ENCODE measurements at regions not wholly inside any gene's neighbourhood (a gene's known extent, or its start where the extent isn't known, plus 50 kb on each side); places are given as distances from the start of the nearest gene placed in this dataset.

DNA sequence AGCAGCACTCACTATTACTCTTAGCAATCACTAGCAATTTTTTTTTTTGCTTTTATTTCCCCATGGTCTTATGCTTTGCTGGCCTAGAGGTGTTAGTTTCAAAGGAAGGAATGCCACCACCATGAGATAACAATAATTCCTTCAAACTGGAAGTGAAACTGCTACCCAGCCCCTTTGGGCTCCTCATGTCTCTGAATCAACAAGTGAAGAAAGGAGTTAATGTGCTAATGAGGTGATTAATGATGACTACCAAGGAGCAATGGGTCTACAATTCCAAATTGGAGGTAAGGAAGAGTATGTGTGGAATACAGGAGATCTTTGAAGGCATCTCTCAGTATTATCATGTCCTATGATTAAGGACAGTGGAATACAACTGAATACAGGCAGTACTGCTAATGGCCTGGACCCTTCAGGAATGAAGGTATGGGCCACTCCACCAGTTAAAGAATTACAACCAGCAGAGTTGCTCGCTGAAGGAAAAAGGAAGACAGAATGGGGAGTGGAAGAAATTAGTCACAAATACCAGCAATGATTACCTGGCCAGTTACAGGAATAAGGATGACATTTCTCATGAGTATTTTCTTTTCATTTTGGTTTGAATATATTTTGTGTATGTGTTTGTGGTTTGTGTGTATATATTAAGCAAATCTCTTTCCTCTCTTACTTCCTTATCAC lies 652.9 kb downstream of the ADGRL2 start:
- TF ChIP-seq CTCF (IDR thresholded peaks at IDR 0.05), result no peak
- TF ChIP-seq EZH2phosphoT487 (IDR thresholded peaks at IDR 0.05), result no peak
- no peak for TF ChIP-seq EZH2 (IDR thresholded peaks at IDR 0.05)
- no peak overlapping the region for H2AFZ ChIP-seq (replicated peaks)
- H3K27ac Mint-ChIP-seq, result no peak overlapping the region
- no peak for DNase-seq (ENCODE audit: low spot score)
- H3K4me1 Mint-ChIP-seq, result peaks cover 4% of the 10 kb centered on the region
- H3K27ac ChIP-seq, result no peak overlapping the region
- no peaks in the 10 kb centered on the region for H4K20me1 ChIP-seq (ENCODE audit: low read depth)
- no peaks in the 10 kb centered on the region for H3K36me3 Mint-ChIP-seq
- no peaks in the 10 kb centered on the region for H3K79me2 ChIP-seq (ENCODE audit: low read depth)
- H3K4me3 Mint-ChIP-seq, result no peak overlapping the region
- peaks cover 2% of the 10 kb centered on the region for H3K27me3 Mint-ChIP-seq (ENCODE audit: insufficient read depth, low read depth)
- no peaks in the 10 kb centered on the region for H3K36me3 ChIP-seq
- peaks cover 4% of the 10 kb centered on the region for H3K9me3 ChIP-seq (ENCODE audit: low read depth)
- peaks cover 9% of the 10 kb centered on the region for H3K4me1 ChIP-seq
- no peak overlapping the region for H3K4me2 ChIP-seq
- H3K4me3 ChIP-seq, result no peak overlapping the region
- no peaks in the 10 kb centered on the region for H3K27me3 ChIP-seq
- H3F3A ChIP-seq (ENCODE audit: low read depth), result no peaks in the 10 kb centered on the region
- H3K9me3 Mint-ChIP-seq, result peaks cover 13% of the 10 kb centered on the region
- H3K9ac ChIP-seq, result no peak overlapping the region

DNA sequence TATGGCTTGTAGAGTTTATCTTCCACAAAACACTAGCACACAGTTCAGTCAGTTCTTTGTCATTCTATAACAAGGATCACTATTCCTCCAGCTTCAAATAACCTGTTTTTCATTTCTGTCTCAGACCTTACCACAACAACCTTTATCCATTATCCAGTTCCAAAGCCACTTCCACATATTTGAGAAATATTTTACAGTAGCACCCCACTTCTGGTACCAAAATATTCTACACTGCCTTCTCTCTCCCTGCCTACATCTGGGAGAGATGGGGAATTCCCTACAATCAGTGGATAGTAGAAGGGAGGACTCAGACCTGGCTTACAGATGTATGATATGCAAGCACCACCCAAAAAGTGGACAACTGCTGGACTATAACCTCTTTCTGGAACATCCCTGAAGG lies 651.4 kb downstream of the ADGRL2 start:
- H3K9me3 Mint-ChIP-seq, result peaks cover 16% of the 10 kb centered on the region
- TF ChIP-seq CTCF (IDR thresholded peaks at IDR 0.05) (no peak), EZH2phosphoT487 (IDR thresholded peaks at IDR 0.05) (no peak), EZH2 (IDR thresholded peaks at IDR 0.05) (no peak)
- no peaks in the 10 kb centered on the region for H3K79me2 ChIP-seq (ENCODE audit: low read depth)
- no peaks in the 10 kb centered on the region for H3F3A ChIP-seq (ENCODE audit: low read depth)
- no peak overlapping the region for H3K4me2 ChIP-seq
- DNase-seq (ENCODE audit: low spot score), result no peak
- H3K9me3 ChIP-seq (ENCODE audit: low read depth), result peaks cover 4% of the 10 kb centered on the region
- peaks cover 9% of the 10 kb centered on the region for H3K4me1 ChIP-seq
- H4K20me1 ChIP-seq (ENCODE audit: low read depth), result no peaks in the 10 kb centered on the region
- peaks cover 4% of the 10 kb centered on the region for H3K4me1 Mint-ChIP-seq
- peaks cover 2% of the 10 kb centered on the region for H3K27me3 Mint-ChIP-seq (ENCODE audit: insufficient read depth, low read depth)
- H2AFZ ChIP-seq (replicated peaks), result no peak overlapping the region
- no peak overlapping the region for H3K27ac Mint-ChIP-seq
- H3K36me3 Mint-ChIP-seq, result no peaks in the 10 kb centered on the region
- H3K9ac ChIP-seq, result no peak overlapping the region
- H3K27me3 ChIP-seq, result no peaks in the 10 kb centered on the region
- no peaks in the 10 kb centered on the region for H3K36me3 ChIP-seq
- no peak overlapping the region for H3K4me3 Mint-ChIP-seq
- H3K4me3 ChIP-seq, result no peak overlapping the region
- H3K27ac ChIP-seq, result no peak overlapping the region

DNA sequence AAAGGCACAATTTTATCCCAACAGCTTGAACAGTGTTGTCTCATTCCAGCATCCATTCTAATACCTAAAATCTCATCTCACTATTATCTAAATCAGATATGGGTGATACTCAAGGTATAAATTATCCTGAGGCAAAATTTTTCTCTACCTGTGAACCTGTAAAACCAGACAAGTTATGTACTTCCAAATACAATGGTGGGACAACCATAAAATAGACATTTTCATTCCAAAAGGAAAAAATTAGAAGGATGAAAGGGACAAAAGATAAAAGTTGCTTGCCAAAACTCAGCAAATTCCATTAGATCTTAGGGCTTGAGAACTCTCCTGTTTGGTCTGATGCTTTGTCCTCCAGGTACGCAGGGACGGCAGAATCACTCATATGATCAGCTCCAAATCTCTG lies 650.5 kb downstream of the ADGRL2 start:
- H3K36me3 Mint-ChIP-seq, result no peaks in the 10 kb centered on the region
- H3K79me2 ChIP-seq (ENCODE audit: low read depth), result no peaks in the 10 kb centered on the region
- peaks cover 2% of the 10 kb centered on the region for H3K27me3 Mint-ChIP-seq (ENCODE audit: insufficient read depth, low read depth)
- no peaks in the 10 kb centered on the region for H4K20me1 ChIP-seq (ENCODE audit: low read depth)
- peaks cover 9% of the 10 kb centered on the region for H3K4me1 ChIP-seq
- no peak overlapping the region for H3K4me2 ChIP-seq
- H3K9ac ChIP-seq, result no peak overlapping the region
- H3K9me3 ChIP-seq (ENCODE audit: low read depth), result peaks cover 4% of the 10 kb centered on the region
- H3K27ac Mint-ChIP-seq, result no peak overlapping the region
- TF ChIP-seq EZH2 (IDR thresholded peaks at IDR 0.05) (no peak), EZH2phosphoT487 (IDR thresholded peaks at IDR 0.05) (no peak), CTCF (IDR thresholded peaks at IDR 0.05) (no peak)
- H3K4me3 ChIP-seq, result no peak overlapping the region
- H3F3A ChIP-seq (ENCODE audit: low read depth), result no peaks in the 10 kb centered on the region
- H3K4me1 Mint-ChIP-seq, result peaks cover 4% of the 10 kb centered on the region
- H3K4me3 Mint-ChIP-seq, result no peak overlapping the region
- no peaks in the 10 kb centered on the region for H3K36me3 ChIP-seq
- H3K27ac ChIP-seq, result no peak overlapping the region
- no peak for DNase-seq (ENCODE audit: low spot score)
- peaks cover 16% of the 10 kb centered on the region for H3K9me3 Mint-ChIP-seq
- H2AFZ ChIP-seq (replicated peaks), result no peak overlapping the region
- no peaks in the 10 kb centered on the region for H3K27me3 ChIP-seq
